ENCODE measurements at regions not wholly inside any gene's neighbourhood (a gene's known extent, or its start where the extent isn't known, plus 50 kb on each side); places are given as distances from the start of the nearest gene placed in this dataset.

DNA sequence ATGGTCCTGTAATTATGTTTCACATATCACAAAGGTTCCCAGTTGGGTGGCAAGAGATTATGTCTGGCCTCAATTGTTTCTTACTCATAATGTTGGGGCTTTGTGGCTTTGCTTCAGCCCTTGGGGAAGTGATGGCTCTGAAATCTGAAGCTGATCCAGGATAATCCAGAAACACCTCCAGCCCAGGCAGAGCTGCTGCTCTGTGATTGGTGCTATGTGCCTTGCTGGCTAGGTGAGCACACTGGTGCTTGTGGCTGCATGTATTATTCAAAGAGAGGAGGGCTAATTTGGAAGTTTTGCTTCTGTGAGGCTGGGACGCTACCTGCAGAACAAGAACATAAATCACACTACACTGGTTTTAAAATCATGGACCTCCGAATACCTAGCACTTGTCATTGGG lies 346.6 kb upstream of the MGMT start:
- ChIA-PET CTCF (no interaction called here), POLR2A (no interaction called here)
- TF ChIP-seq, protein P1, sequence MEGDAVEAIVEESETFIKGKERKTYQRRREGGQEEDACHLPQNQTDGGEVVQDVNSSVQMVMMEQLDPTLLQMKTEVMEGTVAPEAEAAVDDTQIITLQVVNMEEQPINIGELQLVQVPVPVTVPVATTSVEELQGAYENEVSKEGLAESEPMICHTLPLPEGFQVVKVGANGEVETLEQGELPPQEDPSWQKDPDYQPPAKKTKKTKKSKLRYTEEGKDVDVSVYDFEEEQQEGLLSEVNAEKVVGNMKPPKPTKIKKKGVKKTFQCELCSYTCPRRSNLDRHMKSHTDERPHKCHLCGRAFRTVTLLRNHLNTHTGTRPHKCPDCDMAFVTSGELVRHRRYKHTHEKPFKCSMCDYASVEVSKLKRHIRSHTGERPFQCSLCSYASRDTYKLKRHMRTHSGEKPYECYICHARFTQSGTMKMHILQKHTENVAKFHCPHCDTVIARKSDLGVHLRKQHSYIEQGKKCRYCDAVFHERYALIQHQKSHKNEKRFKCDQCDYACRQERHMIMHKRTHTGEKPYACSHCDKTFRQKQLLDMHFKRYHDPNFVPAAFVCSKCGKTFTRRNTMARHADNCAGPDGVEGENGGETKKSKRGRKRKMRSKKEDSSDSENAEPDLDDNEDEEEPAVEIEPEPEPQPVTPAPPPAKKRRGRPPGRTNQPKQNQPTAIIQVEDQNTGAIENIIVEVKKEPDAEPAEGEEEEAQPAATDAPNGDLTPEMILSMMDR (IDR thresholded peaks at IDR 0.05; ENCODE audit: low read depth, low read length) = no peak

DNA sequence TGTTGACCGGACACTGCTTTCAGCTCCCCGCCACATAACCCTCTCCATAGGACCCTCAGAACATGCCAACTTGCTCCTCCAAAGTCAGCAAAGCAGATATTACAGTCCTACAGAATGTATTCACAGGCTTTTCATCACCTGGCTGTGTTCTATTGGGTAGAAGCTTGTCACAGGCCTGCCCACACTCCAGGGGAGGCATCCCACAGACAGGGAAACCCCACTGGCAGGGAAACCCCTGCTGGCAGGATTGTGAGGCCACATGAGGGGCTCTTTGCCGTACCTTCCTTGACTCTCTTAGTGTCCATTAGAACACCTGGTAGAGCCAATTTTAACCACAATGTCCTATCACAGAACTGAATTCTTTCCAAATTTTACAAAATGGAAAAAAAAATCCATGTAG lies 344.2 kb upstream of the MGMT start:
- DNase-seq (ENCODE audit: low read depth, low spot score) = no peak
- peaks cover 33% of the 10 kb centered on the region for H3K9me3 ChIP-seq (ENCODE audit: control insufficient read depth, insufficient read depth, low read length)
- ChIA-PET CTCF (no interaction called here), POLR2A (no interaction called here)
- H3K27me3 ChIP-seq (ENCODE audit: control insufficient read depth, insufficient read depth, low read length) = no peaks in the 10 kb centered on the region
- no peak overlapping the region for H3K4me3 ChIP-seq (ENCODE audit: low read depth, low read length)
- TF ChIP-seq, protein P1 (IDR thresholded peaks at IDR 0.05; ENCODE audit: low read depth, low read length) = no peak
- H3K27ac ChIP-seq (ENCODE audit: low read depth, low read length) = no peak overlapping the region

More for the DNA sequence above, 346.6 kb upstream of the MGMT start:
- Histone ChIP-seq H3K9me3 (ENCODE audit: control insufficient read depth, insufficient read depth, low read length) (peaks cover 46% of the 10 kb centered on the region), H3K27me3 (ENCODE audit: control insufficient read depth, insufficient read depth, low read length) (no peaks in the 10 kb centered on the region), H3K27ac (ENCODE audit: low read depth, low read length) (no peak overlapping the region), H3K4me3 (ENCODE audit: low read depth, low read length) (no peak overlapping the region)
- DNase-seq (ENCODE audit: low read depth, low spot score) = no peak

DNA sequence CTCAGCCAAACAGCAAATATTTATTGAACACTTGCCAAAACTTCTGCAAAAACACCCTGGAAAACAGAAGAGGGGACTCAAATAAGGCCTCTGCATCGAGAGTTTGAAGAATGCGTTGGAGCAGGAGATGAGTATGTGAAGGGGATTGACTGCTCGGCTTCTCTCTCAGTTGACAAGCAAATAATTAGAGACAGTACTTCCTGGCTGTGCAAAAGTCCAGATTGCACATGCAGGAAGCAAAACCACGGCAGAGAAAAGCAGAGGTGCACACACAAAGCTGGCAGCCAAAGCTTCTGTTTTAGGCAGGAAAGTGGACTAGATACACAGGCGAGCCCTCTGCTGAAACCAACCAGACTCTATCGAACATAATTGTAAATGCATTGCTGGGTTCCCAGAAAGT lies 343.6 kb upstream of the MGMT start:
- ChIA-PET CTCF (no interaction called here), POLR2A (no interaction called here)
- Histone ChIP-seq H3K9me3 (ENCODE audit: control insufficient read depth, insufficient read depth, low read length) (peaks cover 27% of the 10 kb centered on the region; the same call in 1 of the 2 replicates), H3K27ac (ENCODE audit: low read depth, low read length) (no peak overlapping the region), H3K27me3 (ENCODE audit: control insufficient read depth, insufficient read depth, low read length) (no peaks in the 10 kb centered on the region), H3K4me3 (ENCODE audit: low read depth, low read length) (no peak overlapping the region)
- TF ChIP-seq, protein P1 (IDR thresholded peaks at IDR 0.05; ENCODE audit: low read depth, low read length) = no peak
- no peak for DNase-seq (ENCODE audit: low read depth, low spot score)

DNA sequence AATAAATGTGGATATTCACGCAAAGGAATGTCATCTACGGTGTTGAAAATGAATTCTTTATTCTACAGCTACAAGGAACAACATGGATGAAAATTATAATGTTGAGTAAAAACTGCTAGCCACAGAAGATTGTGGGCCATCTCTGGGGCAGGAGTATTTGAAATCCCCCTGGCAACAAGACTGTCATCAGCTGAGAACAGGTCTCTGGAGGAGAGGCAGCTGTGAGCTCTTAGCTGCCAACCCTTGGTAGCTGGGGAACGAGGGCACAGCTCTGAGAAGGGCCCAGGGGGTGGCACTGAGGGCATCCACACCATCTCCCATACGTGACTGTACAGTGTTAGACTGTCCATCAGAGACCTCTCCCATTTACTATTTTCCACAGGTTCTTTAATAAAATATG lies 340.1 kb upstream of the MGMT start:
- CTCF ChIA-PET = interaction anchor here (0.6 kb wide), 1 partner anchor 676 kb away, joined by 4 read pairs; no protein-coding TSS in a partner anchor
- TF ChIP-seq, protein P1 (IDR thresholded peaks at IDR 0.05; ENCODE audit: low read depth, low read length) = no peak
- POLR2A ChIA-PET = no interaction called here
- Histone ChIP-seq H3K9me3 (ENCODE audit: control insufficient read depth, insufficient read depth, low read length) (peaks cover 20% of the 10 kb centered on the region), H3K27ac (ENCODE audit: low read depth, low read length) (no peak overlapping the region), H3K4me3 (ENCODE audit: low read depth, low read length) (no peak overlapping the region), H3K27me3 (ENCODE audit: control insufficient read depth, insufficient read depth, low read length) (no peaks in the 10 kb centered on the region)
- no peak for DNase-seq (ENCODE audit: low read depth, low spot score)

DNA sequence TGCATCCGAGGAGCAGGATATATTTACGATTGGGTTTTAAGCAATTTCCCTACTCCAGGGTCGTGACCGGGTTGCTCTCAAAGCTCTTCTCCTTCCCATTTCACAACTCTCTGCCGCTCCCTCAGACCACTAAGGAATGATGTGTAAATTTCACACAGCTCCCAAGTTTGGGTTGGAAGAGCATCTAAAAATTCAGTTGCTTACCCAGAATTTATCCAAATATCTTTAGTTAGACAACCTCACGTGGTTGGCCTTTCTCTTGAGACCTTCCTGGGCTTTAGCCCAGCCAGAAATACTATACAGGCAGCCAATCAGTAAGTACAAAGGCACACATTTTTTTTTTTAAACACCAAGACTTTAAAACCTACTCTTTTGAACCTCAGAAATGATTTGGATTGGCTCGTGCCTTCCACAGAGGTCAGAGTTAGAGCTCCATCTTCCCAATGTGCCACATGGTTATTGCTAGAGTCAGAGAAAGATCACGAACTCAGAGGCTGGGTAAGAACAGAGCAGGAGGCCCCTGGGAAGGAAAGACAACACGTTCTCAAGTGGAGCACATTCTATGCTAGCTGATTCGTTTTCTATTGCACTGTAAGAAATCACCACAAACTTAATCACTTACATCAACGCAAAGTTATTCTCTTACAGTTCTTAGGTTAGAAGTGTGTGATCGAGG lies 335.4 kb upstream of the MGMT start:
- TF ChIP-seq, protein P1 (IDR thresholded peaks at IDR 0.05; ENCODE audit: low read depth, low read length) = no peak
- Histone ChIP-seq H3K9me3 (ENCODE audit: control insufficient read depth, insufficient read depth, low read length) (peaks cover 30% of the 10 kb centered on the region), H3K4me3 (ENCODE audit: low read depth, low read length) (no peak overlapping the region), H3K27me3 (ENCODE audit: control insufficient read depth, insufficient read depth, low read length) (no peaks in the 10 kb centered on the region), H3K27ac (ENCODE audit: low read depth, low read length) (no peak overlapping the region)
- ChIA-PET POLR2A (no interaction called here), CTCF (no interaction called here)
- no peak for DNase-seq (ENCODE audit: low read depth, low spot score)
